Lower lobe of right lung (tissue), 2 donors: ENCODE measurements at regions not wholly inside any gene's neighbourhood (a gene's known extent, or its start where the extent isn't known, plus 50 kb on each side); places are given as distances from the start of the nearest gene placed in this dataset.

Experiments
- ATAC-seq, 2 donors: fragments of 200-7000 bp; cut with Tn5 transposase; one replicate each; pipeline ENCODE4 v1.9.1; 2020 to 2022; ENCODE audit warnings: mild to moderate bottlenecking in 2 of 2, moderate library complexity in 2 of 2
- DNase-seq: peaks from one replicate; pipeline ENCODE4 v3.0.0-alpha.2; 2020
- H3K27ac ChIP-seq: fragments of 200-600 bp; one replicate; pipeline ENCODE4 v1.8.0; 2022
- H3K27me3 ChIP-seq: fragments of 200-600 bp; one replicate; pipeline ENCODE4 v1.8.0; 2022; ENCODE audit warnings: low read depth
- H3K36me3 ChIP-seq: fragments of 200-600 bp; one replicate; pipeline ENCODE4 v1.8.0; 2022; ENCODE audit warnings: mild to moderate bottlenecking
- H3K4me1 ChIP-seq: fragments of 200-600 bp; one replicate; pipeline ENCODE4 v1.8.0; 2022
- H3K4me3 ChIP-seq: fragments of 200-600 bp; one replicate; pipeline ENCODE4 v1.8.0; 2022; ENCODE audit warnings: mild to moderate bottlenecking
- H3K9me3 ChIP-seq: fragments of 200-600 bp; one replicate; pipeline ENCODE4 v1.8.0; 2022
- CTCF ChIP-seq: fragments of 200-600 bp; IDR thresholded peaks from one replicate; pipeline ENCODE4 v1.8.0; 2022; ENCODE audit warnings: antibody characterized with exemption, mild to moderate bottlenecking
- intact Hi-C: fragments of 100-400 bp; cut with DNase I; formaldehyde crosslinking; loops from one replicate; pipeline ENCODE4 v1.11.0; 2022
- donor health status: DM: no; HTN: yes; CAD: no; lungs with severe emphysema.

DNA sequence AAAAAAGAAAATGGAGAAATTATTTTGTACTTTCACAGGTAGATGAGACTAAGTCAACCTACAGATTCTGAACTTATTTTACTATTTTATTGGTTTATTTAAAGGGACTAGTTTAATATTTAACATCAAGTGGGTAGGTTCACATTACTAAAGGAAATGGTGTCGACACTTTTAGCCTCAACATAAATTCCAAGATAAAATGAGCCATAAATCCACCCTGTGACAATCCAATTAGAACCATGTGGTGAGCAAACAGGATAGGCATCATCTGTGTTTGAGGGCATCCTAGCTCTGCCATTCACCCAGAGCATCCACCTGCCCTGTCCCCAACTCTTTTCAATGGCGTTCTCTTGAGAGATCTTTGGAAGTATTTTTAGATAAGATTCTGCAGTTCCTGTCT is 92.8 kb upstream of the PMFBP1 start:
- Histone ChIP-seq H3K36me3 (no peaks in the 10 kb centered on the region), H3K9me3 (no peaks in the 10 kb centered on the region), H3K27ac (no peak overlapping the region), H3K4me3 (no peak overlapping the region), H3K27me3 (no peaks in the 10 kb centered on the region), H3K4me1 (no peaks in the 10 kb centered on the region)
- DNase-seq (no peak), ATAC-seq (no peak)
- no peak for TF ChIP-seq CTCF
- intact Hi-C loops, result no loop called here

DNA sequence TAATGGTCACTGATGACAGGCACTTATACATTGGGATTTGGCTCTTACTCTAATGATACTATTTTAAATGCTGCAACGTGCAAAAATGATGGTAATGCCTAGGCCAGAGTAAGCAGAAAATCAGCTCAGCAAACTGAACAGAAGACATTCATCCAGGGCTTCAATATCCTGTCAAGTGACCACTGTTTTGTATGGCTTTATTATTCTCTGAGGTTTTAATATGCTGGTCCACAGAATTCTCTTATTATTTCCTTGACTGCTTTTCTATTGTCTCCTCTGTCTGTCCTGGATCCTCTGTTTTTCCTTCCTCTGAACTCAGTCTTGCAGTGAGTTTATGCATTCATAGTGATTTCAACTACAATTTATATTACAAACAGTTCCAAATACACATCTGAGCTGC is 90.8 kb upstream of the PMFBP1 start:
- intact Hi-C loops, result no loop called here
- no peak overlapping the region for H3K4me3 ChIP-seq

DNA sequence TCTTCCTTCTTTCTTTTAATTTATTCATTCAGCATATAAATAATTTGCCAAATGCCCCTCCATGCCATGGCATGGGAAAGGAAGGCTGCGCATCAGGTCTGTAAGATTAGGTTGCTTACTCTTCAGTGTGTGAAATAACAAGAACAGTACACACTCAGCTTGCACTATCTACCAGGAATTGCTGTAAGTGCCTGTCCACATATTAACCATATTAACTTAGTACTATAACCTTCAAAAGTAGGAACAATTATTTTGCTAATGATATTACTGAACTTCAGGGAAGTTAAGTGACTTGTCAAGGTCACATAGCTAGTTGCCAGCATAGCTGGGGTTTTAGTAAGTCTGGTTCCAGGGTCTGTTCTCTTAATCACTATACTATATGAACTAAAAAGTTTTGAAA is 89.2 kb upstream of the PMFBP1 start:
- intact Hi-C loops, result no loop called here
- DNase-seq, result no peak
- ATAC-seq, result no peak

More for the DNA sequence above, 90.8 kb upstream of the PMFBP1 start:
- H3K36me3 ChIP-seq, result no peaks in the 10 kb centered on the region
- DNase-seq (no peak), ATAC-seq (no peak)
- no peak overlapping the region for H3K27ac ChIP-seq
- H3K27me3 ChIP-seq, result no peaks in the 10 kb centered on the region
- no peak for TF ChIP-seq CTCF
- no peaks in the 10 kb centered on the region for H3K4me1 ChIP-seq
- H3K9me3 ChIP-seq, result no peaks in the 10 kb centered on the region

GRCh38 chr16:72256398-72257066 is 84.6 kb upstream of the PMFBP1 start:
- intact Hi-C loops, result no loop called here
- no peak for TF ChIP-seq CTCF
- Histone ChIP-seq H3K36me3 (no peaks in the 10 kb centered on the region), H3K27ac (no peak overlapping the region), H3K4me3 (no peak overlapping the region), H3K4me1 (peaks cover 4% of the 10 kb centered on the region), H3K27me3 (no peaks in the 10 kb centered on the region), H3K9me3 (no peaks in the 10 kb centered on the region)
- ATAC-seq (no peak), DNase-seq (no peak)

More for the DNA sequence above, 89.2 kb upstream of the PMFBP1 start:
- no peaks in the 10 kb centered on the region for H3K27me3 ChIP-seq
- H3K36me3 ChIP-seq, result no peaks in the 10 kb centered on the region
- H3K27ac ChIP-seq, result no peak overlapping the region
- no peak overlapping the region for H3K4me3 ChIP-seq
- H3K4me1 ChIP-seq, result peaks cover 2% of the 10 kb centered on the region
- H3K9me3 ChIP-seq, result no peaks in the 10 kb centered on the region
- no peak for TF ChIP-seq CTCF

GRCh38 chr16:72255786-72256185 is 83.8 kb upstream of the PMFBP1 start:
- no peak for ATAC-seq
- intact Hi-C loops, result no loop called here
- Histone ChIP-seq H3K36me3 (no peaks in the 10 kb centered on the region), H3K27me3 (no peaks in the 10 kb centered on the region), H3K27ac (no peak overlapping the region), H3K4me3 (no peak overlapping the region), H3K9me3 (no peaks in the 10 kb centered on the region), H3K4me1 (peaks cover 4% of the 10 kb centered on the region)
- DNase-seq, result no peak
- TF ChIP-seq CTCF, result no peak
